Fibroblast of gingiva (primary cell): ENCODE measurements at regions not wholly inside any gene's neighbourhood (a gene's known extent, or its start where the extent isn't known, plus 50 kb on each side); places are given as distances from the start of the nearest gene placed in this dataset.

Experiments used
- DNase-seq: peaks from one replicate; pipeline ENCODE4 v3.0.0-alpha.2; 2011; ENCODE audit warnings: low read depth

DNA sequence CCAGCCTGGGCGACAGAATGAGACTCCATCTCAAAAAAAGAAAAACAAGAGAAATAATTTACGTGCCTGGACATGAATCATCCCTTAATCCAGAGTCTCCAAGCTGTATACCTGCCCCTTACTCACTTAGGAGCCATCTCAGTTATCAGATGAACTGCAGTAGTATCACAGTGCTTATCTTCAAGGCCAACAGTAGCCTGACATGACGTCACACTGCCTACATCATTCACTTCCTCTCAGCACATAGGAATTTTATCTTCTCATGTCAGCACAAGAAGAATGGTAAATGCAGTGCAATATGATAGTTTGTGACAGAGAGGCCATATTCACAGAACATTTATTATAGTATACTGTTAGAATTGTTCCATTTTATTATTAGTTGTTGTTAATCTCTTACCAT is 216.6 kb downstream of the SS18 start:
- DNase-seq = no peak

DNA sequence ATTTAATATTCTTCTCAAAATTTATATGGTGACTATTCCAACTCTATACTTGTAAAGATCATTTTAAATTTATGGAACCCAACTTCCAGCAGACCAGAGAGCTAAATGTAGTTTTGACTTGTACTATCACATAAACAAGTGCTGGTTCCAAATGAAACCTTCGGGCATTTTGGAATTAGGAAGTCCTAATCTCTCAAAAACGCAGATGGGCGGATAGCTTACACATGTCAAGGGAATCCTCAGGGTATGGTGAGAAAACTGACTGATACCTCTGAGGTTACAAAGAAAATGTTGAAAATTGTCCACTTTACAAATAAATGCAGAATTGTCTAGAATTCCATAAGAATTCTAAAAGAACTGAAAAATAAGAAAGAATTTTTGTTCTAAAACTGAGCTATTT is 224.1 kb downstream of the SS18 start:
- no peak for DNase-seq

DNA sequence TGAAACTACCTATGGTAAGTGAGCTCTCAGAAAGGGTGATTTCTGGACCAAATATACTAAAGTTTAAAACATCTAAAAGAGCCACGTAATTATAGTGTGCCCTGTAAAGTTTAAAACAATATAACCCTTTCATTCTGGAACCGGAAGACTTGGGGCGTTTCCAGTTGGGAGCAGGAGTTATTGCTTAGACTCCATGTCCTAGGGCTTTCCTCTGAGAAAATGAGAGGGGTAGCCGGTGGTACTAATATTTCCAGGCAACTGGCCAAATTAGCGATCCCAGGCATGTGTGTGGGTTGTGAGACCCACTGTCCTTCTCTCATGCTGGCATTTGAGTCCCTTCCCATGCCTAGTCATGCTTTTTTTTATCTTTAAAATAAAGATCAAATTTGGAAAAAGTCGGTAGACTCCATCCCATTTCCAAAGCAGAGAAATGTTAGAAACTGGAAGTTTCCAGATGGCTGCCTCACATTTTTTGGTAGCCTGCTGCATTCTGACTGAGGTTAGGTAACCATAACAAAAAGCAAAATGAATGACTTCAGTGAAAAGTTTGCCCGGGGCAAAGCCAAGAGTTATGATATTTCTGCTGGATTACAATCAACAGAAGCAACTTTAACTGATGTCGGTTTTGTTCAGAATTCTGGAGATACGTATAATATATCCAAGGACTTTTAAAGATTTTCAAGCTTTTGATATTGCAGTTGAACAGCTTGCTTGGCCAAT is 227.4 kb downstream of the SS18 start:
- peak; percentile 25 for DNase-seq

DNA sequence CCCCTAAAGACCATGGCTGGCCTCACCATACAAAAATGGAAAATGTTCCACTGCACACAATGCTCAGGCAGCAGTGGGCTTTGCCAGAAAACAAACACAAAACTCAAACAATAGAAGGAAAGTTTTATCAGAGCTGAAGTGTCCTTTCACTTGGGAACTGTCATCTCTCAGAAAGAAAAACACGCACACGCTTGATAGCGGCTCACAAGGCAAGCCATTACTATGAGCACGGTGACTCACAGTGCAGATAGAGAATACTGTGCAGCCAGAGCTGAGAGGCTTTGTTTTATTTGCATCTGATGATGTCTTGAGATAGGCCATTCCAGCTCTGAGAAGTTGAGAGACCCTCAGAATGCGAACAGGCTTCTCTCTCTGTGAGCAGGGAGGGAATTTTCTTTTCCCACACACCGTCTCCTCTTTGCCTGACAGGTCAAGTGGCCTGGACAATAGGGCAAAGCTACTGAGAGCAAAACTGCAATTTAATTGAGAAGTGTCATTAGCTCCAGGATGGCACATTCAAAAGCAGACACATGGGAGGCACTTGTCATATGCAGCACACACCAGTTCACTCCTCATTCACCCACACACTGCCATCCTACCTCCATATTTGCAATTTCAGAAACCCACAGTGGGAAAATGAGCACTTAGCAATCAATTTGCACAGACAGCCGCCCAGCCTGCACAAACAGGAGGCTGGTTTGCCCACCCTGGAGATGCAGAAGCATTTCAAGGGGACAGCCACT is 236.6 kb downstream of the SS18 start:
- no peak for DNase-seq

DNA sequence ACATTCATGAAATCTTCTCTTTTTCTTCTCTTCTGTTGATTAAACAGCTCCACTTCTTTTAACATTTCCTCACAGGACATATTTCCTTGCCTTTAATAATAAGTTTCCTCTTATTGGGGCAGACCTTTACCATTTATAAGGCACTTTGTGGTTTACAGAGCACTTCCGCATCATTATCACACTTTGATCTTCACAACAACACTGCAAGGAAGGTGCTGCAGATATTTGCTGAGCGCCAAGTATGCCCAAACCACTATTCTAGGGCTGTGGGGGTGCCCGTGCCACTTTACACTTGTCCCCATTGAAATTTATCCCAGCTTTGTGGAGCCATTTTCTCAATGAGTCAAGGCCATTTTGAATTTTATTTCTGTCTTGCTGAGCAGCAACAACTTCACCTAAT is 246.6 kb downstream of the SS18 start:
- no peak for DNase-seq

DNA sequence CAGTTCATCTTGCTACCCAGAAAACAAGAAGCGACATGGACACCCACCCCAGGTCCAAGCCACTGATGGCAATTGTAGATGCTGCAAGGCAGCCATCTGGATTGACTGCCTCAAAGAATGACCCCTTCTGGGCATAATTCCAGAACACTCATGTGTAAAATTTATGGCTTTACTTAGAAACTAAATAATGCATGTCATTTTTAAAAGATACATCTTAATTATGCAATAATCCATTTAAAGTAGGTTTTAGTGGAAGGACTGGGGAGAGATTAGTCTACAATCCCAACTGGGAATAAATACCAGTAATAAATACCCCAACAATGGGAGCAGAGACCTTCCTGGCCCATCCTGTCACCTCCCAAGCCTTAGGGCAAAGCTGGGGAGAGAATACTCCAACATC is 247.7 kb downstream of the SS18 start:
- no peak for DNase-seq

DNA sequence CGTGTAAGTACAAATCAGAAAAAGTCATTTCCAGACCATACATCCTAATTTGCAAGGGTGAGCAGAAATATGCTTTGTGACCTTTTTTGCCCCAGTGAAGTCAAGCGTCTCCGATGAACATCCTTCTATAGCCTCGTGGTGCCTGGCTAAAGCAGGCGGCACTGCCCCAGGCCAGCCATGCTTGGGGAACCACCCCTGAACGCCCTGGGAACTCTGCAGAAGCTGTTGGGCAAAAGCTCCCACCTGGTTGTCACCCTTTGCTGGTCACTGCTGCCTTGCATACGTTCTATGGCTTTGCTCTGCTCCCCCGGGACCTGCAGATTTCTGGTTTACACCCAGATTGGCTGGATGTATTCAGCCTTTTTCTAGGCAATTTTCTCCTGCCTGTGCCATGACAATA is 256.4 kb downstream of the SS18 start:
- no peak for DNase-seq

DNA sequence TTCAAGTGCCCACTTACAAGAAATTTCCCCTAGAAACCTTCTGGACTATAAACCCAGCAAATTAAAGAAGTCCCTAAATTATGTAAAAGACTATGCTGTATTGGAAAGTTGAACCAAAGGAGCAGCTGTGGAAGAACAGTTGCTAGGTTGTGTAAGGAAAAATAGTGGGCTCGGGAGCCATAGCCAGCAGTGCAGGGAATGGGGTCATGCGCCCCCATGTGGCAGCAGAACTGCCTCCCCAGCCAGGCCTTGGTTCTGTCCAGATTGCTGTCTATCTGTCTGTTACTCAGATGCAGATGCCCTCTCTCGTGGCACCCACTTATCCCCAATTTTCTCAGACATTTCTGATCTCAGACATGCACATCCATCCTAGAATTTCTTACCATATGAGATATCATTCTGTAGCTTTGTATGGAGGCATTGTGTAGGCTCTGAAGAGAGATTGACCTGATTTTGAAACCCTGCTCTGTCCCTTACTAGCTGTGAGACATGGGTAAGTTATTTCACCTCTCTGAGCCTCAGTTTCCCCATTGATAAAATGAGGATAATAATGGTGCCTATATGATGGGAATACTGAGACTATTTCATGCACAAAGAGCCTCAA is 258.3 kb downstream of the SS18 start:
- DNase-seq = peak; percentile 65

DNA sequence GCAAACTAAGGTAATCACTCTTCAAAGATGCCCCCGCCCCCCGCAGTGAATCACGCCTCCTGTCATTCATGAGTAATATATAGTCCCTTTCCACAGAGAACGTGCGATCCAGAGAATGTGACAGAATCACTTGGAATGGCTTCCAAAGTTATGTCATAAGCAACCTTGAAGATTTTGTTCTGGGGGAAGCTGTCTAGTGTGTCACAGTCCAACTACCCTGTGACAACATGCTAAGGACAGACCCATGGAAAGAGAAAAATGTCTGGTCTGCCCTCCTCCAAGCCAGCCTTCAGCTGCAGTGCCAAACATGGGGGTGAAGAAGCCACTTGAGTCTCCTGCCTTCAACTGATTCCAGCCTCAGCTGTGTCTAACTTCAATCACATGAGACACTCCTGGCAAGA is 259.1 kb downstream of the SS18 start:
- DNase-seq = no peak

DNA sequence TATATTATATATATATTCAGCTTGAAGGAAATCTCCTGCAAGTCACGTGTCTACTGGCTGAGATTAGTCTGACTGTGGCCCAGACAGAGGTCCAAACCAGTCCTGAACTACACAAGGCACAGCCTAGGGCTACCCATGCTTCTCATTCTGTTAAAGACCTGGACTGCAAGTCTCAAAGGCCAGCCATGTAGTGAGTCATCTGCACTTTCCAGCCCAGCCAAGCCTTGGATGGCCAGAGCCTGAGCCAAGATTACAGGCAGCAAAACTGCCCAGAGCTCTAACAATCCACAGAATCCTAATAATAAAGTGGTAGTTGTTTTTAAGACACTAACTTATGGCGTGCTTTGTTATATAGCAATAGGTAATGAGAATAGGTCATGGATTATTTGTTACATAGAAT is 259.6 kb downstream of the SS18 start:
- peak; percentile 75 for DNase-seq

DNA sequence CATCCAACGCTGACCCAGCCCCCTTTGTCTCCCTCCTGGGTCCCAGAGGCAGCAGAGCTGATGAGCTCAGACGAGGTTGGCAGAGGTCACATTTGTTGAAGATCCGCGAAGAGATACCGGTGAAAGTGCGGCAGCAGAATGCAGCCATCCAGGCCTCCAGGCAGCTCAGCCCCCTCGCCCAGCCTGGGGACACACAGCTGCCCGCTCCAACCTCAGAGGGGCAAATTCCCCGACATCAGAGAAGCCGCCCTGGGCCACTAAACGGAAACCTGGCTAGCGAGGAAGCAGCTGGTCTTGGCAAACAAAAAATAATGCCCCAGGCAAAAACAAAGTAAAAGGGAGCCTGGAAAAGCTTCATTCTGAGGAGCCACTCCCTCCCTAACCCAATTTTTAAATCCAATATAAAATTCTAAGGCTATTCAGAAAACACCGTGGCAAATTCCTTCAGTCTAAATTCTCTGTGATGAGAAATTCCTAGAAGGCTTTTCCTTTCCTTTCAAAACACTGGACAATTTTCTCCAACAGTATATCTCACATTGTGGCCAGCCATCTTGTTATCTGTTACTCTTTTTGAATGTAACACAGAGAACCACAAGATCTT is 262.4 kb downstream of the SS18 start:
- DNase-seq = no peak

DNA sequence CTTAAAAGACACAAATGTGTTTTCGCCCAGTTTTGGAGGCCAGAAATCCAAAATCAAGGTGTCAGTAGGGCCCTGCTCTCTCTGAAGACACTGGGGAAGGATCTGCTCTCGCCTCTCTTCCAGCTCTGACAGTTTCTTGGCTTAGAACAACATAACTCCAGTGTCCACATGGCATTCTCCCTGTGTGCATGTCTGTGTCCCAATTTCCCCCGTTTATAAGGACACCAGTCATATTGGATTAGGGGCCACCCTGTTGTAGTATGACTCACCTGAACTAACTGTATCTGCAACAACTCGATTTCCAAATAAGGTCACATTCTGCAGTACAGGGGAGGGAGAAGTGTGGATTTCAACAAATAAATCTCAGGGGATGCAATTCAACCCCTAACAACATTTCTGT is 263.2 kb downstream of the SS18 start:
- DNase-seq = peak; percentile 12

DNA sequence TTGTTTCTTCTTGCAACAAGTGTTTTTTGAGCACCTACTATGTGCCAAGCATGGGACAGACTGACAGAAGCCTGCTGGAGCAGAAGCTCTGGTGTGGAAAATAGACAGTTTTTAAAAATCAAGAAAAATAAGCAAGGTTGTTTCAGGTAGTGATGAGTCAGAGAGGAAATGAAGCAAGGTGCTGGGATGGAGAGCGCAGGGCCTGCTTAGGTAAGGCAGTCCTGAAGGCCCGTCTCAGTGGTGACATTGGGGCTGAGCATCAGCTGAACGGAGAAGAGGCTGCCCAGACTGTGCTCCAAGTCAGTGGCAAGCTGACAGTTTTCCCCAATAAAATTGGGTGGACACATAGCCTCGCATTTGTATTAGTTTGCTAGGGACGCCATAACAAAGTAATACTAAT is 263.6 kb downstream of the SS18 start:
- DNase-seq = no peak

DNA sequence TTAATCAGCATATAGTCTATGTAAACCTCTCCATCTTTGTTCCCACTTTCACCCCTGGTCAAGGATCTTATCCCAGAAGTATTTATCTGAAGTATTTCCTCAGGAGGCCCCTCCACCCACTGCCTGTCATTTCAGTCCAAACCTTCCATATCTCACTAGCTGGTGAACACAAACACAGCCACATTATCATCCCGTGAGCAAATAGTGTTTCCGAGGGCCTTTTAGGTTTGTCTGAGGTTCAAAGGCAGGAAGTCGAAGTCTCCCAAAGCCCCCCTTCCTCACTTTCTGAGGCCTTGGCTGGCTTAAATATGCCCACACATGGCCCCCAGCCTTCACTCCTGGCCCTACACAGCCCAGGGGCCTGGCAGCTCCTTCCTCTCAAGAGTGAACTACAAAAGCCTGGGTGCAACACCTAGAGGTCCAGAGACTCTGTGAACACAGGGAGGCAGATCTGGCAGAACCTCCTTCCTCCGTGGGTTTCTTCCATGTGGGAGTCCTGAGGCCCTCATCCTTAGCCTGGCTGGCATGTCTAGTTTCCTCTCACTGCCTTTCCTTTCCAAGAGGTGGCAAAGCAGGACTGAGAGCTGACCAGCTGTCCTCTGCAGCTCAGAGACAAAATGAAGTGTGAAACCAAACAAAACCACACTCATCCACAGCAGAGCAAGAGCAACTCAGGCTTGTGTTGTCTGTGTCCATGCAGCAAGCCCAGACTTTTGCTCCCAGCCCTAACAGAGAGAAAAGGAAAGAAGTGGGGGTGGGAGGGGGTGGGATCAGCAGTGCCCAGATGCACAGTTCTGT is 264.2 kb downstream of the SS18 start:
- no peak for DNase-seq

DNA sequence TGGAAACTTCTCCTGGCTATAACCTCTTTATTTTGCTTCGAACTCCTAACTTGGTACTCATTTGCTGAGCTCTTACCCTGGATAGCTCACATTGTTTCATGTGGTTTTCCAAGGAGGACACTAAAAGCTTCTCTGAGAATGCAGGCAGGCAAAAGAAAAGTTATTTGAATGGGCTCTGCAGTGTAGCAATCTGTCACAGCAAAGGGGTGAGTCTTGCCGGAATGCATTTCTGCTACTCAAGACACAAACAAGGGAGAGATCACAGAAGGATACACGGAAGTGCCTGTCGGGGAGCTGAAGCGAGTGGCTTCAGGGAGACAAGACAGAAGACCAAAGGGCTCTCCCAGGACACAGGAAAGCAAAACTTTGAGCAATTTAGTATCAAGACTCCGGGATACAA is 265.4 kb downstream of the SS18 start:
- DNase-seq = no peak

DNA sequence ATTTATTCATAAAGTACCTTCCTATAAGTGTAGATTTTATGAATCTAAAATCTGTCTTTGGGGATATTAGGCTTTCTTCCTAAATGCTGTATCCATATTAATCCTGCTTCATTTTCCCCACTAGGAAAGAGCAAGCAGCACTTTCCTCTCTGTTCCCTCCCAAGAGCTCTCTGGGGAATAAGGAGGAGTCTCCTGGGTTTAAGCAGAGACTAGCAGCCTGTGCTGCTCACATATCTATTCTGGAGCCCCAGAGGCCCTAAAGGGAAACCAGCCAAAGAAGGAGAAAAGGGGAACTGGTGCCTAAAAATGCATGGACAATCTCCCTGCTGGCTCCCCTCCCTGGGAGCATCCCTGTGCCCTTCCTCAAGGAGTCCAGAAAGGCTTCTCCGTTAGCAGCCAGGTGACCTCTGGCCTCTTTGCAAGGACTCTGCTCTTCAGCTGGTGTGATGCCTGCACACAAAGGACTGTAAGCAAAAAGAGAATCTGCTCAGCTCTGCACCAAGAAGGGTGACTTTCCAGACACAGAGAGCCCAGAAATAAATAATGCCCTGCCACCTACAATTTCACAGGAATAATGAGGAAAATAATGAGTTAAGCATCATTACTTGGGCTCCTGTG is 270.6 kb downstream of the SS18 start:
- no peak for DNase-seq

DNA sequence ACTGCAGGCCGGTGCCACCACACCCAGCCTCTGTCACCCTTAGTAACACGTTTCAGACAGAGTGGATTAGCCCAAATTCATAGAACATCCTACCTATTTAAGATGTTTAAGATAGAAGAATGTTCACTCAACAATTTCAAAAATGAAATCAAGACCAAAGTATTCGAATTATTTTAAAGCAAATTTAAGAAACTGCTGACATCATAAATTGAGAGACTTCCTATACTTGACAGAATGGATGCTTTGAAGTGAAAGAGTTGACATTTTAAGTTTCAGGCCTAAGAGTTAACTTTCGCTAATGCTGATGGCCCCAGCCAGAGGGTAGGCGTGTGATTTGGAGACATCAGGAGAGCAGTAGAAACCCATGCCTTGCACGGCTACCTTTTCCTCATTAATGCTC is 271.9 kb downstream of the SS18 start:
- no peak for DNase-seq

DNA sequence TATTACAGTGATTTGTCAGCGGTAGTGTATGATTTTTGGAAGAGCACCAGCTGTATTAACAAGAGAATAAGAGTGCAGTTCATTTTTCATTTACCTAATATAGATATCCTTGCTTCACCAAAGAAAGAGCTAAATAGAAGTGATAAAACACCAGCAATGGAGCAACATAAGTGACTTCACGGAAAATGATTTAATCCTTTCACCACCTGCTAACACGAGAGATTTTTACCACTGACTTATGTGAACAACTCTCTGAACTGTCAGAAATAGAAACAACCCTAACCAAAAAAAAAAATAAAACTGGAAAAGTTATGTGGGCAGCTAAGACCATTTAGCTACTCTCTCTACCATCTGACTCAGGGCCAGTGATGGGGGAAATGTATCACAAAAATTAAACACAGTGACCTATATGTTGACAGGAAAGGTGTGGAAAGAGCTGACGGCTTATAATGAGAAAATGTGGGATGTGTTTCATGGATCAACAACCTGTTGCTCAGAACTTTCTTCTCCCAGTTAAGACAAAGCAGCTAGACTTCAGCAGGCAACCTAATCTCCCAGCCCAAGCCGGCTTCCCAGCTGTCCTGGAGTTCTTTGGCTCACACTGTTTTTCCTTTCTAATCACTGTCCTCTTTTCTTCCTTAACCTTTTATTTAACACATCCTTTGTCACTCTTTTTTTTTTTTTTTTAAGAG is 272.7 kb downstream of the SS18 start:
- DNase-seq = no peak

DNA sequence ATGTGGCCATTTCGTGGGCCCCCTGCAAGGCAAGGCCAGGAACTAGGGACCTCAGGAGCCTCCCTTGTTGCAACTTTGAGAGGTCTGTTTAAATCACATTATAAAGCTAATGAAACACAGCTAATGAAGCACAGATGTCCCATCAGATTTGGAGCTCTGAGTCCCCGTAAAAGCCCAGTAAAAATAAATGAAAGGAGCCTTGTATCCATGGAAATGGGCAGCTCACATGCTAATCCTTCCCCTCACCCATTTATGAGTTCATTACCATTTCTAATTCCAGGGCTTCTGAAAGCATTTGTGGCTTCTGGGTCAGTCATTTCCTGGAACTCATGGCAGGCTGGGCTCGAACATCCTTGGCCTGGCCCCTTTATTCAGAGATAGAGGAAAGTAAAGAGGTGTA is 274.8 kb downstream of the SS18 start:
- DNase-seq = no peak

DNA sequence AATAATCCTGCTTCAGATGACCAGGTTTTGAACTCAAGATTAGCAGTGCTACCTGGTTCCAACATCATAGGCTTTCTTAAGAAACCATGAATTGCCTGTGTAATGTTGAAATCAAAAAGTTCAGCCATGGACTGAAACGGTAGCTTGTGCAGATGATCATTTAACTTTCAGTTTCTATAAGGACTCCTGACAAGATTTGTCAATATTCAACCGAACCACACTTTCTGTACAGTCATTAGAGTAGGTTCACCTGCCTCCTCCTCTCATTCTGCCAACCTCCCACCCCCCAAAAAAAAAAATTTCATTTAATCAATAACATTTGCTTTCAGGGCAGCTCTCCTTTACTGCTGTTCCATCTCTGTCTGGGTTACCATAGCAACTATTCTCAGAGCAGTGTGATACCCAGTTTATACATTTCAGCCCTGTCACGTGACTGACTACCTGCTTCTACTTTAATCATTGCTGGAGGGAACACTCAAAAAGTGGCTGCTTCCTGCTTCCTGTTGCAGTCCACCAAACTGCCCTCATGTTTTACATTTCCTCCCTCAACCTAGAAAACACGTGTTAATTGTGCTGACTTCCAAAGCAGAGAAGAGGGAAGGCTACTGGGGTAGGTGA is 275.5 kb downstream of the SS18 start:
- DNase-seq = no peak

DNA sequence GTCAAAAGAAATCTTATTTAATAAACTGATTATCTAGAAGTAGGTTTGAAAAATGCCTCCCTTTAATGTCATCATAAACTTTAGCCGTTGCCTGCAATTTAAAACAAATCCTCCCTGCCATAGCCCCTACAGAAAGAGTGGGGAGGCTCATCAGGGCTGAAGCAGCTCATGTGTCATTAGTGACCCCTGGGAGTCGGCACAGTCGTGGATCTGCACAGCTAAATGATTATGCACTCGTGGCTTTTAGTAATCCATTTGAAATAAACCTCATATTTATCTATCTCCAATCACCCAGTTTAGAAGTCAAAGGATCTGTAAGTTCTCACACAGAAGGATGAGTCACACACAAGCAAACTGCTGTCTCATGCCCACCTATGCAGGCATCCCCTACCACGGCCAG is 277.3 kb downstream of the SS18 start:
- no peak for DNase-seq
